NCI-H1436 (cell line): ENCODE measurements at regions not wholly inside any gene's neighbourhood (a gene's known extent, or its start where the extent isn't known, plus 50 kb on each side); places are given as distances from the start of the nearest gene placed in this dataset.

Experiments
- DNase-seq: peaks from one replicate; lab custom pipeline; 2025; lab: John Stamatoyannopoulos, UW

GRCh38 chr1:63041660-63042059 lies 257.7 kb downstream of the ATG4C start:
- DNase-seq: no peak

DNA sequence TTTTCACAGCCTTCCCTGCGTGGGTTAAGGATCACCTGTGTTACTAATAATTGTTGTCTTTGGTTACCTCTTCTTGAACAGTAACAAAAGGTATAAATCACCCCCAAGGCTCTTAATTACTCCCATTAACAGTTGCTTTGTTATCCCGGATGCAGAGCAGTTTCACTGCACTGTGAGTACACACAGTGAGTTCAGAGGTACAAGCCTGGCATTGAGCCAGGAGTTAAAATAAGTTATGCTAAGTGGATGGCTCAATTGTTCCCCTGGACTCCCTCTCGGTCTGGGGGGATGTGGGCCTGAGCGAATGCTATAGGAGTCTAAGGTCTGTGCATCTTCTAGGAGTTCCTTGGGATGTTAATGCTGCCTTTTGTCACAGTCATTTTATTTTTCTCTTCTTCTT lies 258.3 kb downstream of the ATG4C start:
- DNase-seq: peak; percentile 85

GRCh38 chr1:63046539-63046938 lies 262.6 kb downstream of the ATG4C start:
- DNase-seq: no peak

- no peak for DNase-seq
Observed at GRCh38 chr1:63049135-63049534, 265.2 kb downstream of the ATG4C start.

- no peak for DNase-seq
Observed at GRCh38 chr1:63051356-63051755, 267.4 kb downstream of the ATG4C start.

- DNase-seq: no peak
Observed at GRCh38 chr1:63051886-63052285, 268.0 kb downstream of the ATG4C start.

GRCh38 chr1:63054184-63054583 lies 268.2 kb upstream of the FOXD3 start:
- DNase-seq: no peak

- no peak for DNase-seq
Observed at GRCh38 chr1:63063367-63063766, 259.0 kb upstream of the FOXD3 start.

- DNase-seq: no peak
Observed at GRCh38 chr1:63064135-63064534, 258.2 kb upstream of the FOXD3 start.

DNA sequence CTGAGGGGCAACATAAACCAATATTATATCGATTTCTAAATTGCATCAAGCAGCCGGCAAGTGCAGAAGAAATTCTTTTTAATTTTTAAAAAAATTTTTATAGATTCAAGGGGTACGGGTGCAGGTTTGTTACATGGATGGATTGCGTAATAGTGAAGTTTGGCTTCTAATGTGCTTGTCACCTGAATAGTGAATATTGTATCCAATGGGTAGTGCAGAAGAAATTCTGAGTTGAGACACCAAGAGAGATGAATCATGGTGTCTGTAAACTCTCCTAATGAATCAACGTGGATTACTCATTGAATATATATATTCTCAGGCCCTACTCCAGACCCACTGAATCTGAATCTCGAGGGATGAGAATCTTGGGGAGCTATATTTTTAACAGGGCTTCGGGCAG lies 253.7 kb upstream of the FOXD3 start:
- DNase-seq: no peak

DNA sequence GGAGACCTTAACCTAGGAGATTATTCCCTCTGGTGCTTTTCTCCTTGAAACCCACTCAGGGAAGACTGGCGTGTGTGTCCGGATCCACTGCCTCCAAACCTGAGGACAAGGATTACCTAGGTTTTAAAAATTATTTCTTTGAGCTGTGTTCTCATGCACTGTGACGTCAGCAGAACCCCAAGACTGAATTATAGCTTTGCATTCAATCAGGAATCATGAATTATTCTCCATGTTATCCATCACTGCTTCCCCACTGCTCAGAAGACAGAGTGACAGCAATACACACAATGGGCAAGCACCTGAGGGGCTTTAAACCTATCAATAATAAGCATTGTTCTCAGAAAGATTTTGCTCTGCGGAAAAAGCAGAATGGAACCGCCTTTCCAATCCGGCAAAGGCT lies 253.2 kb upstream of the FOXD3 start:
- DNase-seq: no peak

DNA sequence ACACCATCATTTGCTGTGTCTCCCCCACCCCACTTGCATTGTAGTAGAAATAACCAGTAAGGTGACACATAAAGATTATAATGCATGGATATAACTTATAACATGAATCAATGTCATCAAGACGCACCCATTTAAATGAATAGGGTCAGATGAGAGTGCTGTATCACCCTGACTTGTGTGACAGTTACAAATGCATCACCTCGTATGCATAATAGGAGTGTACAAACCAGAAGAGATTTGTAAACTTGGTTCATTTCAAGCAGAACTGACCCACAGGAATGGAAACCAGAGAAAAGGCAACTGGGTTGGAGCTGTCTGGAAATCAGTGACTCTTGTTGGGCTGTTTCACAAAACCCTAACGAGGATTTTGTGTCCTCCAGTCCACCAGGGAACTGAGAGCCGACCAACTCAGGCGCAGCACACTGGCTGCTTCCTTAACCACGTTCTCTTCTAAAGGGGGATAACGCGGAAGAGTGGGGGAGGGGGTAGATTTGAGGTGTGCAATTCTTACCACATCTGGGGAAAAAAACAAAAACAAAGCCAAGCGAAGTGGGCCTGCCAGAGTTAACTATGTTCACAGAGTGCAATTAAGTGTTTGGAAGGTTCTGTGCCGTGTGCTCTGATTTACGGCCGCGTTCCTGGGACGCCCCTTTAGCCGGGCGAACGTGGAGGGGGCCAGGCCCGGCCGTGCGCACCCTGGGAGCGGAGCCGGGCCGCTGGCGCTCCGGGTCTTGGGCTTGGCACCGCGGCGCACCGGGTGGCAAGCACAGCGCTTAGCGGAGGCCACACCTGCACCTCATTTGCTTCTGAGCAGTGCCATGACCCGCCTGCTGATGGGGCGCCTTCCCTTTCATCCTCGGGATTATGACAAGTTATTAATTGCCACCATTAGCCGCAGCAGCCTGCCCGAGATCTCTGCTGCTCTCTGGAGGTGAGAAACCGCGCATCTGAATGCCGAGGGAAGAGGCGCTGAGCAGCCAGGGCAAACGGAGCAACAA lies 248.8 kb upstream of the FOXD3 start:
- no peak for DNase-seq

DNA sequence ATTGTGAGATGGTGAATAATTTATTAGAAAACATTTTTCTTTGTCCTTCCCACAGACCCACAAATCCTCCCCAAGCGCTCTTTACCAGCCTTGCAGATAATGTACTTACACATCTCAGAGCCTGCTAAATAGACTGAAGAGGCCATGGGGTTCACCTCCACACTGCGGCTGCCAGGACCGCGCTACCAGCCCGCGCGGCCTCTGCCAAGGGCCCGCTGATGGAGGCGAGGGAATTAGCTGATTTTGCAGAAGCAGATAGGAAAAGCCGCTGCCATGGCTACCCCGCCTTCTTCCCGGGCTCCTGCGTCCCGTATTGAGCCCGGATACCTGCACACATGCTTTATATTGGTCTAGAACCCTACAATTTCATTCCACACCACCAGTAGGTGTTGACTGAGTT lies 248.0 kb upstream of the FOXD3 start:
- DNase-seq: no peak

DNA sequence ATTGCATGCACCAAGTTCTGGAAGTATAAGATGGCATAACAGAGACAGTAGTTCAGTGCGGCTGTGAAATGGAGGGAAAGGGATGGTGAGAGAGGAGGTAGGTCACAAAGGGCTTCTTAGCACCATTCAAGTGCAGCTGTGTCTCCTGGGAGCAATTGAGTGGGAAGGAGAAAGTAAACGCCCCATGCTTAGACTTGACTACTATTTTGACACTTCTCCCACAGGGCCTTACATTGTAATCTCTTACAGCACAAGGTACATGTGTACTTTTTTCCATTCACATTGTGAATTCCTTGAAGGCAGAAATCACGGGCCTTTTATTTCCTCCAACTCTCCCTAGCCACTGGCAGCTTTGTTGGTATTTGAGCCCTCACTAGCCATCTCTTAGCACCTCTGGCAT lies 239.6 kb upstream of the FOXD3 start:
- no peak for DNase-seq

- no peak for DNase-seq
Observed at GRCh38 chr1:63087966-63088365, 234.4 kb upstream of the FOXD3 start.

DNA sequence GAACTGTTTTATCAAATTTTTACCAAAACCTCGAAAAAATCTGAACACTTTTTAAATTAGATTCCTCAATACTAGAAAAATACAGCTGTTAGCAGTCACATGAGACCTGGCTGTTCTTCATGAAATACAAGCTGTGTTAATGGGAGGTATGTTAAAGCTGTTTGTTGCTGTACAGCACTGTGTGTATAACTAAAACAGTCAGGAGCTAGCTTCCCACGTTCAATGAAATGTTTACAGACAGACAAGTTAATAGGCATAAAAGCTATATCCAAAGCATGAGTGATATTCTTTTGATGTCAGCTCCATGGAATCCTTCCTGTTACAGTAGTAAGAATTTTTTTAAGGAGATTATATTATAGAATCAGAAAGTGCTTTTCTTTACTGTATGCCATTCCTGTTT lies 223.2 kb upstream of the FOXD3 start:
- no peak for DNase-seq

DNA sequence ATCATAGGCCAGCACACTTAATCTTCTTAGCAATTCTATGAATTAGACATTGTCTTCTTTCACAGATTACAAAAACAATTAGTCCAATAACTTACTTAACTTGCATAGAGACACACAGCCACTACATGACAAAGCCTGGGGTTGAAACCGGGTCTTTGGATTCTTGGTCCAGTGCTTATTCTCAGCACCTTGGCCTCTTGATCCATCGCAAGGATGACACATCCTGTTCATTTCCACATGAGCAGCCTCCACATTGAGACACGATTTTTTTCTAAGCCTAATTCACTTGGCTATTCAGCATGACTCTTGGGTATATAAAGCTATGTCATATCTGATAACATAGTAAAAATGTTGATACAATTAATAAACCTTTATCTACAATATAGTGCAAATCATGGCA lies 221.0 kb upstream of the FOXD3 start:
- DNase-seq: no peak

- no peak for DNase-seq
Observed at GRCh38 chr1:63103682-63104081, 218.7 kb upstream of the FOXD3 start.

- no peak for DNase-seq
Observed at GRCh38 chr1:63107066-63107465, 215.3 kb upstream of the FOXD3 start.

DNA sequence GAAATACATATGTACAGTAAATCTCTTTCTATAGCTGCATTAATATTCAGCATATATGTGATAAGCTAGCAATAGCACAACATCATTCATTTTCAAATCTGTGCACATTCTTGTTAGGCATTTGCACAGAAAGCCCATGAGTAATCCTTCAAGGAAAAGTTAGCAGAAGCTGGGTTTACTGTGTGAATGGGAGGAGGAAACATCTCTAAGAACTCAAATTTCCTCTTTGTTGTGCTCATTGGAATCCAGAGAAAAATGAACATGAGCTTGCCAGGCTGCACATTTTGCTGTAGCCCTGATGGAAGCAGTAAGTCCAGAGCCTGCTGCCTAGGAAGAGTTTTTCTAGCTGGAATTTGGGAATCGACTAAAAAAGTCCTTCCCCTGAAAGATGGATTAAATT lies 214.2 kb upstream of the FOXD3 start:
- no peak for DNase-seq

DNA sequence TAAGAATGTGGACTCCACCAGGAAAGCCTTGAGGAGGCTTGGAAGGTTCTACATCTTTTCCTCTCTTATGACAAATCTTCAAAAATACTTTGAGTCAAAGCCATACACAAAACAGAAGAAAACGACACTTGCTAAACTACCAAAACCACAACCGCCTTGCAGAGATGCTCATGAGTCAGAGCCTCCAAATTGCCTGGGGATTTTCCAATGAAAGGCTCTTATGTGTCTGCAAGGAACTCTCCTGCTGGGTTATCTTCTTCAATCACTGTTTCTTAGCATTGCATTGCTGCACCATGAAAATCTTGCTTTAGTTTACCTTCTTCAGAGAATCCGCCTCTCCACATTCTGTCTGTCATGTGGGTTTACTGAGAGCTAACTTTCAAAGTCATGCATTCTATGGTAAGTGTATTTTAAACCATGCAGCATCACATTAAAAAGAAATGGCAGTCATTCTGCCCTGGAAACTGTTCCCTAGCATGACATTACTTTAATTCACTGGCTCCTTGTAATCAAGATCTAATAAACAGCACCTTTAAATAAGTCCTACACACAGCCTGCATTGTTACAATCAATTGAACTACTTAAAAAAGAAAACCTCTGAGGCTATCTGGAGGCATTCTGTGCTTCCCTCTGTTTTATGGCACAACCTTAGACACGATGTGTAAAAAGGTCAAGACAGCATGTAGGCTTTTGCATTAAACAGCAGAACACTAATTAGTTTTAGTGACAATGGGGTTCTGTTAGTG lies 210.0 kb upstream of the FOXD3 start:
- DNase-seq: no peak

DNA sequence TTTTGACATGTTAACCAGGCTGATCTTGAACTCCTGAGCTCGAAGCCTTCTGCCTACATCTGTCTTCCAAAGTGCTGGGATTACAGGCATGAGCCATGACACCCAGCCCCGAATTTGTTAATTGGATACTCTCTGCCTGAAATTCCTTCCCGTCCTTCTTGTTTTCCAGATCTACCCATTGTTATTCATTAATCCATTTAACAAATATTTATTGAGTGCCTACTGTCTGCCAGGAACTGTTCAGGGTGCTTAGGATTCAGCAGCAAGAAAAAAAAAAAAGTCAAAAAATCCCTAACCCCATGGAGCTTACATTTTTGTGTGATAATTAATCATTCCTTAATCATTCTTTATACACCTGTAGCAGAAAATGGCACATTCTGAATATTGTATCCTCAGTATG lies 206.8 kb upstream of the FOXD3 start:
- DNase-seq: no peak

DNA sequence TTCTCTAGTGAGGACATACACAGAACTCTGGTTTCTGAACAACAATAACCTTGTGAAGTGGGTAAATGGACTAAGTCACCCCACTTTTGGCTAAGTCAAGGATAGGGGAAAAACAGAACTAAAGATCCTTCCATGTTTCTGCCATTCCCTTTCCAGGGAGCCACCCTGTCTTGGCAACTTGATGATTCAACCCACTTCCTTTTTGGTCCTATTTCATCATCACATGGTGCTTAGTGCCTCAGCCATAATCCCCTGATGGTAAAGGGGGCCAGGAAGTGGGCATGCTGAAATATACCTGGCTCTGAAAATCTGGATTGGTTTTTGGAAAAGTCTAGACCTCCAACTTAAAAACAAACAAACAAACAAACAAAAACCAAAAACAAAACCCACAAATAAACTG lies 206.4 kb upstream of the FOXD3 start:
- DNase-seq: no peak
